ENCODE measurements at regions not wholly inside any gene's neighbourhood (a gene's known extent, or its start where the extent isn't known, plus 50 kb on each side); places are given as distances from the start of the nearest gene placed in this dataset.

GRCh38 chr2:59528525-59528924, 1024.9 kb downstream of the BCL11A start:
- peaks cover 0 to 5% (median 0%) of the 10 kb centered on the region in 10 experiments; a peak in 2 of 20 replicates for H3K4me1 ChIP-seq
- TF ChIP-seq Cebpa-rat (IDR thresholded peaks at IDR 0.05): no peak
- no peak overlapping the region for H3K4me3 ChIP-seq
- H3K9me3 ChIP-seq (replicated peaks in 1 of 11): peaks cover 0 to 12% (median 8%) of the 10 kb centered on the region in 11 experiments; a peak in 10 of 22 replicates
- no peaks in the 10 kb centered on the region for H4K20me1 ChIP-seq
- no peak overlapping the region for H3K27ac ChIP-seq
- no peaks in the 10 kb centered on the region for H3K36me3 ChIP-seq
- H3K9ac ChIP-seq: no peak overlapping the region
- H3K27me3 ChIP-seq: no peaks in the 10 kb centered on the region
- H3K4me2 ChIP-seq: 0 out of 22 replicates have a peak overlapping the region, but pooled peaks of 1 of the 11 experiments have one; percentile 15

- Histone ChIP-seq H3K9me3 (replicated peaks in 1 of 11) (peaks cover 3 to 12% (median 6%) of the 10 kb centered on the region in 11 experiments; a peak in 21 of 22 replicates), H3K4me2 (no peak overlapping the region), H3K9ac (no peak overlapping the region), H3K4me1 (no peaks in the 10 kb centered on the region), H3K27ac (no peak overlapping the region), H3K4me3 (no peak overlapping the region), H4K20me1 (no peaks in the 10 kb centered on the region), H3K36me3 (no peaks in the 10 kb centered on the region), H3K27me3 (no peaks in the 10 kb centered on the region)
- TF ChIP-seq Cebpa-rat (IDR thresholded peaks at IDR 0.05): no peak
These were observed 1050.5 kb downstream of the BCL11A start for GRCh38 chr2:59502981-59503380.

GRCh38 chr2:59490994-59491393, 1062.5 kb downstream of the BCL11A start:
- Histone ChIP-seq H3K36me3 (no peaks in the 10 kb centered on the region), H3K9ac (no peak overlapping the region), H4K20me1 (no peaks in the 10 kb centered on the region), H3K4me1 (no peaks in the 10 kb centered on the region), H3K9me3 (replicated peaks in 1 of 11) (peaks cover 6 to 13% (median 9%) of the 10 kb centered on the region in 11 experiments; a peak in 21 of 22 replicates), H3K27me3 (no peaks in the 10 kb centered on the region), H3K27ac (no peak overlapping the region), H3K4me2 (no peak overlapping the region), H3K4me3 (no peak overlapping the region)
- TF ChIP-seq Cebpa-rat (IDR thresholded peaks at IDR 0.05): no peak

- H3K27ac ChIP-seq: no peak overlapping the region
- no peak overlapping the region for H3K9ac ChIP-seq
- H3K4me3 ChIP-seq: no peak overlapping the region
- TF ChIP-seq Cebpa-rat (IDR thresholded peaks at IDR 0.05): no peak
- H4K20me1 ChIP-seq: no peaks in the 10 kb centered on the region
- no peaks in the 10 kb centered on the region for H3K36me3 ChIP-seq
- no peak overlapping the region for H3K4me2 ChIP-seq
- H3K27me3 ChIP-seq: no peaks in the 10 kb centered on the region
- H3K4me1 ChIP-seq: no peaks in the 10 kb centered on the region
- peaks cover 0 to 5% (median 1%) of the 10 kb centered on the region in 11 experiments; a peak in 7 of 22 replicates for H3K9me3 ChIP-seq (replicated peaks in 1 of 11)
These were observed 1063.3 kb downstream of the BCL11A start for GRCh38 chr2:59490192-59490591.

GRCh38 chr2:59484673-59485072, 1068.8 kb downstream of the BCL11A start:
- Histone ChIP-seq H3K4me3 (no peak overlapping the region), H3K27ac (no peak overlapping the region), H3K27me3 (no peaks in the 10 kb centered on the region), H3K36me3 (no peaks in the 10 kb centered on the region), H3K4me1 (no peaks in the 10 kb centered on the region), H4K20me1 (no peaks in the 10 kb centered on the region), H3K4me2 (no peak overlapping the region), H3K9ac (no peak overlapping the region), H3K9me3 (replicated peaks in 1 of 11) (peaks cover 0 to 11% (median 0%) of the 10 kb centered on the region in 11 experiments; a peak in 1 of 22 replicates)
- TF ChIP-seq Cebpa-rat (IDR thresholded peaks at IDR 0.05): no peak

- Histone ChIP-seq H3K4me3 (no peak overlapping the region), H3K27me3 (no peaks in the 10 kb centered on the region), H3K4me2 (no peak overlapping the region)
These were observed 1090.0 kb downstream of the BCL11A start for GRCh38 chr2:59463426-59463825.

GRCh38 chr2:59462422-59463197, 1090.8 kb downstream of the BCL11A start:
- Histone ChIP-seq H4K20me1 (no peaks in the 10 kb centered on the region), H3K9ac (no peak overlapping the region), H3K9me3 (replicated peaks in 1 of 11) (peaks cover 0 to 7% (median 4%) of the 10 kb centered on the region in 11 experiments; a peak in 6 of 22 replicates), H3K4me3 (no peak overlapping the region), H3K27ac (no peak overlapping the region), H3K36me3 (no peaks in the 10 kb centered on the region), H3K27me3 (no peaks in the 10 kb centered on the region), H3K4me1 (no peaks in the 10 kb centered on the region), H3K4me2 (no peak overlapping the region)
- TF ChIP-seq Cebpa-rat (IDR thresholded peaks at IDR 0.05): no peak

More at GRCh38 chr2:59463426-59463825, 1090.0 kb downstream of the BCL11A start:
- no peaks in the 10 kb centered on the region for H3K36me3 ChIP-seq
- no peak overlapping the region for H3K9ac ChIP-seq
- H3K9me3 ChIP-seq (replicated peaks in 1 of 11): peaks cover 0 to 14% (median 10%) of the 10 kb centered on the region in 11 experiments; a peak in 7 of 22 replicates
- no peaks in the 10 kb centered on the region for H3K4me1 ChIP-seq
- no peak for TF ChIP-seq Cebpa-rat (IDR thresholded peaks at IDR 0.05)
- H3K27ac ChIP-seq: no peak overlapping the region
- no peaks in the 10 kb centered on the region for H4K20me1 ChIP-seq

GRCh38 chr2:59461127-59461526, 1092.3 kb downstream of the BCL11A start:
- Histone ChIP-seq H3K27ac (no peak overlapping the region), H4K20me1 (no peaks in the 10 kb centered on the region), H3K4me3 (no peak overlapping the region), H3K36me3 (no peaks in the 10 kb centered on the region), H3K27me3 (no peaks in the 10 kb centered on the region), H3K4me1 (no peaks in the 10 kb centered on the region), H3K9me3 (replicated peaks in 1 of 11) (no peaks in the 10 kb centered on the region), H3K9ac (no peak overlapping the region), H3K4me2 (no peak overlapping the region)
- no peak for TF ChIP-seq Cebpa-rat (IDR thresholded peaks at IDR 0.05)

- no peaks in the 10 kb centered on the region for H3K4me1 ChIP-seq
- no peak overlapping the region for H3K4me2 ChIP-seq
- TF ChIP-seq Cebpa-rat (IDR thresholded peaks at IDR 0.05): no peak
- no peaks in the 10 kb centered on the region for H3K36me3 ChIP-seq
- no peaks in the 10 kb centered on the region for H3K9me3 ChIP-seq (replicated peaks in 1 of 11)
- no peaks in the 10 kb centered on the region for H3K27me3 ChIP-seq
- no peak overlapping the region for H3K9ac ChIP-seq
- H4K20me1 ChIP-seq: no peaks in the 10 kb centered on the region
- no peak overlapping the region for H3K27ac ChIP-seq
- no peak overlapping the region for H3K4me3 ChIP-seq
These were observed 1094.7 kb downstream of the BCL11A start for GRCh38 chr2:59458800-59459199.

GRCh38 chr2:59456285-59456684, 1097.2 kb downstream of the BCL11A start:
- no peaks in the 10 kb centered on the region for H3K4me1 ChIP-seq
- no peak overlapping the region for H3K27ac ChIP-seq
- no peaks in the 10 kb centered on the region for H3K9me3 ChIP-seq (replicated peaks in 1 of 11)
- no peaks in the 10 kb centered on the region for H3K27me3 ChIP-seq
- no peak overlapping the region for H3K9ac ChIP-seq
- no peaks in the 10 kb centered on the region for H4K20me1 ChIP-seq
- no peak for TF ChIP-seq Cebpa-rat (IDR thresholded peaks at IDR 0.05)
- no peaks in the 10 kb centered on the region for H3K36me3 ChIP-seq
- H3K4me3 ChIP-seq: no peak overlapping the region
- no peak overlapping the region for H3K4me2 ChIP-seq
